Natural killer cell (primary cell): ENCODE measurements at regions not wholly inside any gene's neighbourhood (a gene's known extent, or its start where the extent isn't known, plus 50 kb on each side); places are given as distances from the start of the nearest gene placed in this dataset.

Experiments
- ATAC-seq, 3 donors: fragments of 150-1000 bp in 2 of 3; fragments of 200-7000 bp in 1 of 3; cut with Tn5 transposase; 1 replicate in 1 of 3; 2 replicates in 2 of 3; pipeline ENCODE4 v1.10.0; 2021; ENCODE audit warnings: mild to moderate bottlenecking in 2 of 3, moderate library complexity in 2 of 3
- DNase-seq, 2 donors: peaks; one replicate each; pipeline versions ENCODE4 v3.0.0 to v3.0.0-alpha.2; 2013 to 2021; ENCODE audit warnings: mixed read lengths in 1 of 2
- H3K27ac ChIP-seq: one replicate; pipeline ENCODE4 v1.5.1; 2013; ENCODE audit warnings: mild to moderate bottlenecking, low read length
- H3K27me3 ChIP-seq: one replicate; pipeline ENCODE4 v1.6.1; 2013; ENCODE audit warnings: low read length; ENCODE audit not compliant: control insufficient read depth, insufficient read depth
- H3K36me3 ChIP-seq: one replicate; pipeline ENCODE4 v1.6.1; 2013; ENCODE audit warnings: low read length; ENCODE audit not compliant: control insufficient read depth, insufficient read depth
- H3K4me1 ChIP-seq: one replicate; pipeline ENCODE4 v1.6.1; 2013; ENCODE audit warnings: low read length; ENCODE audit not compliant: control insufficient read depth, insufficient read depth
- H3K4me3 ChIP-seq: one replicate; pipeline ENCODE4 v1.5.1; 2013; ENCODE audit warnings: low read length
- H3K9me3 ChIP-seq: one replicate; pipeline ENCODE4 v1.6.1; 2013; ENCODE audit warnings: low read length; ENCODE audit not compliant: control insufficient read depth, insufficient read depth
- H3K27ac Mint-ChIP-seq, 2 donors: one replicate each; pipeline ENCODE4 v1.8.0; 2022; ENCODE audit warnings: mild to moderate bottlenecking in 2 of 2, mixed read lengths in 2 of 2, moderate library complexity in 1 of 2
- H3K27me3 Mint-ChIP-seq, 2 donors: one replicate each; pipeline ENCODE4 v1.8.0; 2022; ENCODE audit warnings: low read depth in 2 of 2, mixed read lengths in 2 of 2
- H3K36me3 Mint-ChIP-seq: one replicate; pipeline ENCODE4 v1.8.0; 2022; ENCODE audit warnings: mixed read lengths
- H3K4me1 Mint-ChIP-seq, 2 donors: one replicate each; pipeline ENCODE4 v1.8.0; 2022; ENCODE audit warnings: mixed read lengths in 2 of 2
- H3K4me3 Mint-ChIP-seq: one replicate; pipeline ENCODE4 v1.8.0; 2022; ENCODE audit warnings: mild to moderate bottlenecking, moderate library complexity, mixed read lengths
- H3K9me3 Mint-ChIP-seq, 2 donors: one replicate each; pipeline ENCODE4 v1.8.0; 2022; ENCODE audit warnings: mixed read lengths in 2 of 2
- WGBS: methylation state at CpG from one replicate; pipeline ENCODE4 v1.1.7; 2013; ENCODE audit warnings: missing lambda C conversion rate; ENCODE audit not compliant: insufficient coverage; 5-methylcytosine and 5-hydroxymethylcytosine counted together
- intact Hi-C: fragments of 100-400 bp; cut with micrococcal nuclease; formaldehyde crosslinking; loops from one replicate; pipeline ENCODE4 v1.14.2; 2022
- TF ChIP-seq, protein P1 (sequence below): fragments of 200-600 bp; IDR thresholded peaks from one replicate; pipeline ENCODE4 v1.8.0; 2022; ENCODE audit warnings: antibody characterized with exemption

DNA sequence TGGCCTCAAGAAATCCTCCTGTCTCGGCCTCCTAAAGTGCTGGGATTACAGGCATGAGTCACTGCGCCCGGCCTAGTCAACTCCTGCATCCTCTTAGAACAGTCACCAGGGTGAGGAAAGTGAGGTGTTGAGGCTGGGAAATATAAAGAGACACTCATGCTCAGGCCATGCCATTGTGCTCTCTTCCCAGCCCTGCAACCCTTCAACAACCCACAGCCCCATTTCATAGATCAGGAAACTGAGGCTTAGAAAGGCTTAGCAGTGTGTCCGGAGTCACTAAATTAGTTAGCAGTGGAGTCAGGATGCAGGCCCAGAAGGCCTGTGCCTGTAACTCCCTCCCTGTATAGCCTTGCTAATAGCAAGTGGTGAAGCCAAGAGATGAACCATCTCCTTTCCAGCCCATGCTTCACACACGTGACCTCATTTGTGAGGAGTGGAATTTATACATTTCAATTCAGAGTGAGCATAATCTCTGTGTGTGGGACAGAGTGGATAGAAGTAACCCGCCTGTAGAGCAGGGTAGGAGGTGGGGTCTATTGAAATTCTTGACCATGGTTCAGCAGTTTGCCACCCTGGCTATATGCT is 51.7 kb upstream of the USP3 start:
- Histone ChIP-seq H3K4me1 (no peaks in the 10 kb centered on the region), H3K9me3 (no peaks in the 10 kb centered on the region), H3K36me3 (no peaks in the 10 kb centered on the region), H3K27me3 (no peaks in the 10 kb centered on the region), H3K4me3 (no peak overlapping the region), H3K27ac (no peak overlapping the region)
- H3K4me1 Mint-ChIP-seq, result no peaks in the 10 kb centered on the region
- no peaks in the 10 kb centered on the region for H3K36me3 Mint-ChIP-seq
- 87% methylated on average over 6 of the region's 6 CpGs for WGBS
- DNase-seq, result no peak
- intact Hi-C loops, result no loop called here
- ATAC-seq, result no peak
- no peak overlapping the region for H3K4me3 Mint-ChIP-seq
- H3K9me3 Mint-ChIP-seq, result no peaks in the 10 kb centered on the region
- TF ChIP-seq, protein P1, sequence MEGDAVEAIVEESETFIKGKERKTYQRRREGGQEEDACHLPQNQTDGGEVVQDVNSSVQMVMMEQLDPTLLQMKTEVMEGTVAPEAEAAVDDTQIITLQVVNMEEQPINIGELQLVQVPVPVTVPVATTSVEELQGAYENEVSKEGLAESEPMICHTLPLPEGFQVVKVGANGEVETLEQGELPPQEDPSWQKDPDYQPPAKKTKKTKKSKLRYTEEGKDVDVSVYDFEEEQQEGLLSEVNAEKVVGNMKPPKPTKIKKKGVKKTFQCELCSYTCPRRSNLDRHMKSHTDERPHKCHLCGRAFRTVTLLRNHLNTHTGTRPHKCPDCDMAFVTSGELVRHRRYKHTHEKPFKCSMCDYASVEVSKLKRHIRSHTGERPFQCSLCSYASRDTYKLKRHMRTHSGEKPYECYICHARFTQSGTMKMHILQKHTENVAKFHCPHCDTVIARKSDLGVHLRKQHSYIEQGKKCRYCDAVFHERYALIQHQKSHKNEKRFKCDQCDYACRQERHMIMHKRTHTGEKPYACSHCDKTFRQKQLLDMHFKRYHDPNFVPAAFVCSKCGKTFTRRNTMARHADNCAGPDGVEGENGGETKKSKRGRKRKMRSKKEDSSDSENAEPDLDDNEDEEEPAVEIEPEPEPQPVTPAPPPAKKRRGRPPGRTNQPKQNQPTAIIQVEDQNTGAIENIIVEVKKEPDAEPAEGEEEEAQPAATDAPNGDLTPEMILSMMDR, result no peak
- no peaks in the 10 kb centered on the region for H3K27me3 Mint-ChIP-seq
- no peak overlapping the region for H3K27ac Mint-ChIP-seq

DNA sequence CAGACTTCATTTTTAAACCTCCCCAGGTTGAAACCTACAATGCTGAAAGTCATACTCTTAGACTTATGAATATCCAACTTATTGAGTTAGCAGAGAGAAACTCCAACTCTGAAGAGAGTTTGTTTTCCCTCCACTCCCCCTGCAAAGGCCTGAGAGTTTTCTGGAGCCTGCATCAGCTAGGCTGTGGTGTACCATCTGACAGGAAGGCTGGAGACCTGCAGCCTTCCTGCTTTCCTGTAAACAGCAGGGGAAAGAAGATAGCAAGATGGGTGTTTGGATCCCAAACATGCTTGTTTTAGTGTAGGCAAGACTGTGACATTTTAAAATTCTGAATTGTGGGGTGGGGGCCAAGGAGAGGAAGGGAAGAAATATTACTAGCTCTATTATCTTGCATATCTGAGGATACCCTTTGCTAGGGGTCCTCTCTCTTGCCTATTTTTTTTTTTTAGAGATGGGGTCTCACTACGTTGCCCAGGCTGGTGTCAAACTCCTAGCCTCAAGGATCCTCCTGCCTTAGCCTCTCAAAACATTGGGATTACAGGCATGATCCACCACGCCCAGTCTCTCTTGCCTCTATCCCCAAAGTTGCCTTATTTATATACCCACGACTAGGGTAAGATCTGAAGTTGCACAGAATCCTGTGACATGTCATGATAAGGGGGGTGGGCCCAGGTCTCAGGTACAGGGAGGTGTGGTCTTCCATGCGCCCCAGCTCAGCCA is 51.0 kb upstream of the USP3 start:
- Histone ChIP-seq H3K9me3 (no peaks in the 10 kb centered on the region), H3K4me1 (no peaks in the 10 kb centered on the region), H3K27me3 (no peaks in the 10 kb centered on the region), H3K4me3 (no peak overlapping the region), H3K27ac (no peak overlapping the region), H3K36me3 (no peaks in the 10 kb centered on the region)
- DNase-seq (no peak), ATAC-seq (no peak)
- H3K36me3 Mint-ChIP-seq, result no peaks in the 10 kb centered on the region
- no peaks in the 10 kb centered on the region for H3K4me1 Mint-ChIP-seq
- no peak overlapping the region for H3K4me3 Mint-ChIP-seq
- 62% methylated on average over 2 of the region's 4 CpGs for WGBS
- intact Hi-C loops, result no loop called here
- TF ChIP-seq, protein P1, result no peak
- no peaks in the 10 kb centered on the region for H3K9me3 Mint-ChIP-seq
- H3K27ac Mint-ChIP-seq, result no peak overlapping the region
- H3K27me3 Mint-ChIP-seq, result peaks cover 0 to 4% of the 10 kb centered on the region in 2 donors

GRCh38 chr15:63454503-63455211 is 49.7 kb upstream of the USP3 start:
- ATAC-seq (no peak), DNase-seq (no peak)
- no peaks in the 10 kb centered on the region for H3K9me3 Mint-ChIP-seq
- Histone ChIP-seq H3K27me3 (no peaks in the 10 kb centered on the region), H3K9me3 (no peaks in the 10 kb centered on the region), H3K36me3 (no peaks in the 10 kb centered on the region), H3K4me3 (no peak overlapping the region), H3K4me1 (no peaks in the 10 kb centered on the region), H3K27ac (no peak overlapping the region)
- intact Hi-C loops, result no loop called here
- no peak overlapping the region for H3K27ac Mint-ChIP-seq
- no peaks in the 10 kb centered on the region for H3K36me3 Mint-ChIP-seq
- TF ChIP-seq, protein P1, result no peak
- no peak overlapping the region for H3K4me3 Mint-ChIP-seq
- H3K27me3 Mint-ChIP-seq, result peaks cover 0 to 5% of the 10 kb centered on the region in 2 donors
- 47% methylated on average over 4 of the region's 4 CpGs for WGBS
- no peaks in the 10 kb centered on the region for H3K4me1 Mint-ChIP-seq
